Spleen (tissue), 11 donors: ENCODE measurements at regions not wholly inside any gene's neighbourhood (a gene's known extent, or its start where the extent isn't known, plus 50 kb on each side); places are given as distances from the start of the nearest gene placed in this dataset.

Experiments
- DNase-seq: peaks from one replicate; pipeline ENCODE4 v3.0.0-alpha.2; 2020
- H3K27ac ChIP-seq, 8 donors: fragments of 200-600 bp; sonication (generic) in 7 of 8; 1 replicate in 4 of 8; 2 replicates in 4 of 8; pipeline versions ENCODE4 v1.5.0 to v1.8.0; 2016 to 2021; ENCODE audit warnings: inconsistent platforms in 4 of 8, mild to moderate bottlenecking in 4 of 8, moderate library complexity in 1 of 8
- H3K27me3 ChIP-seq, 7 donors: fragments of 200-600 bp; sonication (generic) in 6 of 7; replicated peaks in 1 of 7; 1 replicate in 4 of 7; 2 replicates in 3 of 7; pipeline versions ENCODE4 v1.5.0 to v1.8.0; 2016 to 2021; ENCODE audit warnings: inconsistent platforms in 3 of 7, mild to moderate bottlenecking in 1 of 7
- H3K36me3 ChIP-seq, 6 donors: fragments of 200-600 bp; sonication (generic) in 5 of 6; 1 replicate in 4 of 6; 2 replicates in 2 of 6; pipeline versions ENCODE4 v1.5.0 to v1.8.0; 2016 to 2021; ENCODE audit warnings: inconsistent platforms in 2 of 6
- H3K4me1 ChIP-seq, 6 donors: fragments of 200-600 bp; sonication (generic) in 5 of 6; 1 replicate in 3 of 6; 2 replicates in 3 of 6; pipeline versions ENCODE4 v1.5.0 to v1.8.0; 2016 to 2021; ENCODE audit warnings: inconsistent platforms in 3 of 6
- H3K4me3 ChIP-seq, 8 donors: fragments of 200-600 bp; sonication (generic) in 7 of 8; 1 replicate in 4 of 8; 2 replicates in 4 of 8; pipeline versions ENCODE4 v1.5.0 to v1.8.0; 2016 to 2021; ENCODE audit warnings: inconsistent platforms in 4 of 8, mild to moderate bottlenecking in 4 of 8, moderate library complexity in 2 of 8
- H3K9me3 ChIP-seq, 8 donors: fragments of 200-600 bp; sonication (generic) in 7 of 8; 1 replicate in 4 of 8; 2 replicates in 4 of 8; pipeline versions ENCODE4 v1.5.0 to v1.8.0; 2016 to 2021; ENCODE audit warnings: inconsistent platforms in 4 of 8
- POLR2A ChIP-seq, 3 donors: fragments of 450-650 bp; IDR thresholded peaks; one replicate each; pipeline ENCODE4 v1.5.1; 2017; ENCODE audit warnings: antibody characterized with exemption in 3 of 3, mild to moderate bottlenecking in 1 of 3
- POLR2AphosphoS5 ChIP-seq, 3 donors: sonication (generic); formaldehyde crosslinking; IDR thresholded peaks; one replicate each; pipeline ENCODE4 v1.5.1; 2017; ENCODE audit warnings: antibody characterized with exemption in 3 of 3
- WGBS, 5 donors: extraction: QIAGEN DNeasy Blood & Tissue Kit in 3 of 5; methylation state at CpG; one replicate each; pipeline versions ENCODE4 v1.1.5 to v1.1.7; 2013 to 2018; 5-methylcytosine and 5-hydroxymethylcytosine counted together
- intact Hi-C: fragments of 100-400 bp; cut with DNase I; formaldehyde crosslinking; loops from one replicate; pipeline ENCODE4 v1.15.0; 2023; ENCODE audit warnings: low total_unique reads
- TF ChIP-seq, protein P1 (sequence below), 11 experiments: fragments of 200-600 bp in 7 of 11; fragments of 450-650 bp in 4 of 11; sonication (generic) in 4 of 11; IDR thresholded peaks in 8 of 11; conservative IDR thresholded peaks in 3 of 11; 1 replicate in 7 of 11; 2 replicates in 4 of 11; pipeline versions ENCODE4 v1.4.0 to v1.8.0; 2016 to 2021; ENCODE audit warnings: antibody characterized with exemption in 11 of 11, inconsistent platforms in 4 of 11, mild to moderate bottlenecking in 1 of 11
- donor health status: healthy with polysubstance abuse.
- donor health status: DM: no; HTN: no; CAD: no; lungs with moderate emphysema.
- donor health status: DM: no; HTN: no; CAD: no.
- donor health status: Bipolar disorder and iron deficiency.
- donor health status: healthy.
- donor health status: DM: no; HTN: no; CAD: no.
- donor health status: DM: yes; HTN: yes; CAD: no.

- H3K9me3 ChIP-seq: peaks cover 6 to 49% (median 29%) of the 10 kb centered on the region in 8 donors
- no peaks in the 10 kb centered on the region for H3K4me1 ChIP-seq
- DNase-seq: no peak
- no peak overlapping the region for H3K4me3 ChIP-seq
- TF ChIP-seq, protein P1, sequence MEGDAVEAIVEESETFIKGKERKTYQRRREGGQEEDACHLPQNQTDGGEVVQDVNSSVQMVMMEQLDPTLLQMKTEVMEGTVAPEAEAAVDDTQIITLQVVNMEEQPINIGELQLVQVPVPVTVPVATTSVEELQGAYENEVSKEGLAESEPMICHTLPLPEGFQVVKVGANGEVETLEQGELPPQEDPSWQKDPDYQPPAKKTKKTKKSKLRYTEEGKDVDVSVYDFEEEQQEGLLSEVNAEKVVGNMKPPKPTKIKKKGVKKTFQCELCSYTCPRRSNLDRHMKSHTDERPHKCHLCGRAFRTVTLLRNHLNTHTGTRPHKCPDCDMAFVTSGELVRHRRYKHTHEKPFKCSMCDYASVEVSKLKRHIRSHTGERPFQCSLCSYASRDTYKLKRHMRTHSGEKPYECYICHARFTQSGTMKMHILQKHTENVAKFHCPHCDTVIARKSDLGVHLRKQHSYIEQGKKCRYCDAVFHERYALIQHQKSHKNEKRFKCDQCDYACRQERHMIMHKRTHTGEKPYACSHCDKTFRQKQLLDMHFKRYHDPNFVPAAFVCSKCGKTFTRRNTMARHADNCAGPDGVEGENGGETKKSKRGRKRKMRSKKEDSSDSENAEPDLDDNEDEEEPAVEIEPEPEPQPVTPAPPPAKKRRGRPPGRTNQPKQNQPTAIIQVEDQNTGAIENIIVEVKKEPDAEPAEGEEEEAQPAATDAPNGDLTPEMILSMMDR (IDR thresholded peaks at IDR 0.05 in 8 of 11, conservative IDR thresholded peaks at IDR 0.05 in 3 of 11): no peak
- no peak for TF ChIP-seq POLR2A (IDR thresholded peaks at IDR 0.05)
- TF ChIP-seq POLR2AphosphoS5 (IDR thresholded peaks at IDR 0.05): no peak
- no peaks in the 10 kb centered on the region for H3K27me3 ChIP-seq
- H3K36me3 ChIP-seq: no peaks in the 10 kb centered on the region
- intact Hi-C loops: no loop called here
- no peak overlapping the region for H3K27ac ChIP-seq
- WGBS, 5 donors: 90 to 97% (median 93%) methylated on average over 2 of the region's 2 CpGs
Measured at GRCh38 chr6:85986681-85987080, 344.0 kb upstream of the SYNCRIP start.

DNA sequence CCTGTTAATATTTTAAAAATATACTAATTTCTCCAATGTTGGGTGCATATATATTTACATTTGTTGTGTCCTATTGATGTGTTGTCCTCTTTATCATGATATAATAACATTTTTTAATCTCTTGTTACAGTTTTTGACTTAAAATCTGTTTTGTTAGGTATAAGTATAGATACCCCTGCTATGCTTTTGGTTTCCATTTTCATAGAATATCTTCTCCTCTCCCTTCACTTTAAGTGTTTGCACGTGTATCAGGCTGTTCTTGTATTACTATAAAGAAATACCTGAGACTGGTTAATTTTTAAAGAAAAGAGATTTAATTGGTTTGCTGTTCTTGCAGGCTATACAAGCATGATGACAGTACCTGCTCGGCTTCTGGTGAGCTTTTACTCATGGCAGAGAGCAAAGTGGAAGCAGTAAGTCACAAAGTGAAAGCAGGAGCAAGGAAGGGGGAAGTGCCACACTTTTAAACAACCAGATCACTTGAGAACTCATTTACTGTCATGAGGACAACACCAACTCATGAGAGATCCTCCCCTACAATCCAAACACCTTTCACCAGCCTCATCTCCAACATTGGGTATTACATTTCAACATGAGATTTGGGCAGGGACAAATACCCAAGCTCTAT is 340.5 kb upstream of the SYNCRIP start:
- WGBS, 5 donors: 50 to 76% (median 72%) methylated on average over 2 of the region's 2 CpGs
- no peak overlapping the region for H3K27ac ChIP-seq
- H3K4me3 ChIP-seq: no peak overlapping the region
- no peaks in the 10 kb centered on the region for H3K27me3 ChIP-seq
- intact Hi-C loops: no loop called here
- H3K36me3 ChIP-seq: no peaks in the 10 kb centered on the region
- peaks cover 6 to 48% (median 17%) of the 10 kb centered on the region in 8 donors for H3K9me3 ChIP-seq
- DNase-seq: no peak
- no peaks in the 10 kb centered on the region for H3K4me1 ChIP-seq
- TF ChIP-seq POLR2AphosphoS5 (IDR thresholded peaks at IDR 0.05) (no peak), POLR2A (IDR thresholded peaks at IDR 0.05) (no peak)
- TF ChIP-seq, protein P1 (IDR thresholded peaks at IDR 0.05 in 8 of 11, conservative IDR thresholded peaks at IDR 0.05 in 3 of 11): no peak

- H3K27me3 ChIP-seq: no peaks in the 10 kb centered on the region
- no peak overlapping the region for H3K4me3 ChIP-seq
- TF ChIP-seq POLR2A (IDR thresholded peaks at IDR 0.05) (no peak), POLR2AphosphoS5 (IDR thresholded peaks at IDR 0.05) (no peak)
- TF ChIP-seq, protein P1 (IDR thresholded peaks at IDR 0.05 in 8 of 11, conservative IDR thresholded peaks at IDR 0.05 in 3 of 11): no peak
- no peaks in the 10 kb centered on the region for H3K36me3 ChIP-seq
- H3K27ac ChIP-seq: no peak overlapping the region
- intact Hi-C loops: no loop called here
- no peaks in the 10 kb centered on the region for H3K4me1 ChIP-seq
- peaks cover 0 to 26% (median 0%) of the 10 kb centered on the region in 8 donors for H3K9me3 ChIP-seq
- DNase-seq: no peak
Measured at GRCh38 chr6:85977661-85978060, 335.0 kb upstream of the SYNCRIP start.

GRCh38 chr6:85975957-85976356 is 333.3 kb upstream of the SYNCRIP start:
- peaks cover 0 to 15% (median 0%) of the 10 kb centered on the region in 8 donors for H3K9me3 ChIP-seq
- no peaks in the 10 kb centered on the region for H3K27me3 ChIP-seq
- H3K27ac ChIP-seq: no peak overlapping the region
- TF ChIP-seq, protein P1 (IDR thresholded peaks at IDR 0.05 in 8 of 11, conservative IDR thresholded peaks at IDR 0.05 in 3 of 11): no peak
- TF ChIP-seq POLR2AphosphoS5 (IDR thresholded peaks at IDR 0.05) (no peak), POLR2A (IDR thresholded peaks at IDR 0.05) (no peak)
- H3K36me3 ChIP-seq: no peaks in the 10 kb centered on the region
- 57 to 78% (median 68%) methylated on average over 2 of the region's 2 CpGs for WGBS, 5 donors
- no peak for DNase-seq
- no peak overlapping the region for H3K4me3 ChIP-seq
- H3K4me1 ChIP-seq: no peaks in the 10 kb centered on the region
- intact Hi-C loops: no loop called here
